ENCODE measurements at regions not wholly inside any gene's neighbourhood (a gene's known extent, or its start where the extent isn't known, plus 50 kb on each side); places are given as distances from the start of the nearest gene placed in this dataset.
A peak's percentile ranks its signal among the peaks of the same experiment; 100 is the strongest.

DNA sequence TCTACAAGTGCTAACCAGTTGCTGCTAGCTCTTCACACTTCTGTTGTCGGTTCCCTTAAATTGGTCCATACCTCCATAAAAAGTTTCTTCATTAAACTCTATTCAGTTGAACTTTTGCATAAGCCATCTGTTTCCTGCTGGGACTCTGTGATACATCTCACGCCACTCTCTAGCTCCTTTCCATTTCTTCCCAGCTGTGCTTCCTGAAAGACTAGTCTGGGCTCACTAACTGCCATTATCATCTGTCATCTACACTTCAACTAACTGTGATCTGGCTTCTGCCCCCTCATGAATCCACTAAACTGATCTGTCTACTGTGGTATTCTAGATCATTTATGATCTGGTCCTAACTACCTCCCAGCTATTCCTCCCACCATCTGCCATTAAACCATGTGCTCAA, 78.3 kb downstream of the ELAPOR2 start:
- peaks cover 15% of the 10 kb centered on the region for H3K4me1 ChIP-seq (ENCODE audit: insufficient read depth, low read length, poor library complexity, severe bottlenecking)
- no peaks in the 10 kb centered on the region for H3K9me2 ChIP-seq (replicated peaks; ENCODE audit: low read depth, low read length)
- no peaks in the 10 kb centered on the region for H3K36me3 ChIP-seq (ENCODE audit: insufficient read depth, low read length)
- no peak overlapping the region for H2AFZ ChIP-seq (ENCODE audit: low read length)
- no peak overlapping the region for H3K4me2 ChIP-seq (ENCODE audit: low read depth, low read length, poor library complexity, severe bottlenecking)
- H3K4me3 ChIP-seq (ENCODE audit: low read length, poor library complexity, severe bottlenecking), result no peak overlapping the region
- no peak overlapping the region for H3K9ac ChIP-seq (ENCODE audit: low read depth, low read length, poor library complexity, severe bottlenecking)
- no peaks in the 10 kb centered on the region for H3K79me2 ChIP-seq (ENCODE audit: insufficient read depth, low read length)
- no peaks in the 10 kb centered on the region for H3K9me3 ChIP-seq (ENCODE audit: insufficient read depth, low read depth, low read length)
- no peaks in the 10 kb centered on the region for H3K27me3 ChIP-seq (ENCODE audit: insufficient read depth, low read length, poor library complexity, severe bottlenecking)
- no peaks in the 10 kb centered on the region for H4K20me1 ChIP-seq (ENCODE audit: insufficient read depth, low read length, poor library complexity, severe bottlenecking)
- H3F3A ChIP-seq (ENCODE audit: low read depth), result no peaks in the 10 kb centered on the region
- TF ChIP-seq CTCF (conservative IDR thresholded peaks at IDR 0.05; ENCODE audit: low read length) (no peak), EZH2phosphoT487 (IDR thresholded peaks at IDR 0.05; ENCODE audit: borderline replicate concordance) (no peak)

DNA sequence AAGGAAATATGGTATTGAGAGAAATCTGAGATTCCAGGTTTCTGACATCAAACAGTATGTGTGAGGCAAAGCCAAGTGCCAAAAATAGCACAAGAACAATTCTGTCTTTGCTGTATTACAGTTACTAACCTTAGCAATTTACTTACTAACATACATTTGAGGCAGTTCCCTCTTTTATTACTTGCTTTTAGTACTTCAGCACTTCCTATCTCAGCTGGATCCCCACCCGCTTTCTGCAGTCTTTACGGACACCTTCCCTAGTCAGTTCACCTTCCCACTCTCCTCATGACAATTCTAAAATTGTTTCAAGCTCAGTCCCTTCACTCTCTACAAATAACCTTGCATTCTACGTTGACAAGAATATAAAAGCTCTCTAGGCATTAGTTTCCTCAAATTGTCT, 79.2 kb downstream of the ELAPOR2 start:
- H3K4me2 ChIP-seq (ENCODE audit: low read depth, low read length, poor library complexity, severe bottlenecking), result no peak overlapping the region

GRCh38 chr7:86978808-86979506, 80.5 kb downstream of the ELAPOR2 start:
- Histone ChIP-seq H3K4me3 (ENCODE audit: low read length, poor library complexity, severe bottlenecking) (no peak overlapping the region), H3K9ac (ENCODE audit: low read depth, low read length, poor library complexity, severe bottlenecking) (no peak overlapping the region), H3K79me2 (ENCODE audit: insufficient read depth, low read length) (no peaks in the 10 kb centered on the region), H3K9me3 (ENCODE audit: insufficient read depth, low read depth, low read length) (no peaks in the 10 kb centered on the region), H3K4me1 (ENCODE audit: insufficient read depth, low read length, poor library complexity, severe bottlenecking) (peaks cover 15% of the 10 kb centered on the region), H3F3A (ENCODE audit: low read depth) (no peaks in the 10 kb centered on the region), H3K36me3 (ENCODE audit: insufficient read depth, low read length) (no peaks in the 10 kb centered on the region), H3K9me2 (replicated peaks; ENCODE audit: low read depth, low read length) (no peaks in the 10 kb centered on the region), H4K20me1 (ENCODE audit: insufficient read depth, low read length, poor library complexity, severe bottlenecking) (no peaks in the 10 kb centered on the region), H2AFZ (ENCODE audit: low read length) (no peak overlapping the region), H3K4me2 (ENCODE audit: low read depth, low read length, poor library complexity, severe bottlenecking) (peak overlapping the region; percentile 38), H3K27me3 (ENCODE audit: insufficient read depth, low read length, poor library complexity, severe bottlenecking) (no peaks in the 10 kb centered on the region)
- TF ChIP-seq EZH2phosphoT487 (IDR thresholded peaks at IDR 0.05; ENCODE audit: borderline replicate concordance), result no peak
- no peak for TF ChIP-seq CTCF (conservative IDR thresholded peaks at IDR 0.05; ENCODE audit: low read length)

More for the DNA sequence above, 79.2 kb downstream of the ELAPOR2 start:
- Histone ChIP-seq H3K9me3 (ENCODE audit: insufficient read depth, low read depth, low read length) (no peaks in the 10 kb centered on the region), H3K9me2 (replicated peaks; ENCODE audit: low read depth, low read length) (no peaks in the 10 kb centered on the region), H3F3A (ENCODE audit: low read depth) (no peaks in the 10 kb centered on the region), H2AFZ (ENCODE audit: low read length) (no peak overlapping the region), H4K20me1 (ENCODE audit: insufficient read depth, low read length, poor library complexity, severe bottlenecking) (no peaks in the 10 kb centered on the region), H3K9ac (ENCODE audit: low read depth, low read length, poor library complexity, severe bottlenecking) (no peak overlapping the region), H3K27me3 (ENCODE audit: insufficient read depth, low read length, poor library complexity, severe bottlenecking) (no peaks in the 10 kb centered on the region), H3K4me3 (ENCODE audit: low read length, poor library complexity, severe bottlenecking) (no peak overlapping the region), H3K36me3 (ENCODE audit: insufficient read depth, low read length) (no peaks in the 10 kb centered on the region), H3K79me2 (ENCODE audit: insufficient read depth, low read length) (no peaks in the 10 kb centered on the region), H3K4me1 (ENCODE audit: insufficient read depth, low read length, poor library complexity, severe bottlenecking) (peaks cover 15% of the 10 kb centered on the region)
- no peak for TF ChIP-seq CTCF (conservative IDR thresholded peaks at IDR 0.05; ENCODE audit: low read length)
